GM18505 (cell line): ENCODE measurements at regions not wholly inside any gene's neighbourhood (a gene's known extent, or its start where the extent isn't known, plus 50 kb on each side); places are given as distances from the start of the nearest gene placed in this dataset.

ENCODE experiments used
- ATAC-seq: cut with Tn5 transposase; IDR thresholded peaks from one replicate; pipeline ENCODE4 v1.9.1; 2021; ENCODE audit not compliant: unreplicated experiment
- POLR2A ChIP-seq: IDR thresholded peaks from 4 replicates; pipeline ENCODE4 v1.6.1; 2011; ENCODE audit warnings: borderline replicate concordance; ENCODE audit not compliant: insufficient read depth, insufficient read length; ENCODE audit errors: extremely low read depth

- peak; percentile 75 for ATAC-seq
- TF ChIP-seq POLR2A, result no peak
These were observed 110.7 kb downstream of the BTG1 start for GRCh38 chr12:92034858-92035401.

GRCh38 chr12:92034083-92034482 is 111.6 kb downstream of the BTG1 start:
- no peak for TF ChIP-seq POLR2A
- no peak for ATAC-seq

- no peak for ATAC-seq
These were observed 112.7 kb downstream of the BTG1 start for GRCh38 chr12:92032965-92033364.

GRCh38 chr12:92032101-92032500 is 113.5 kb downstream of the BTG1 start:
- no peak for ATAC-seq
- no peak for TF ChIP-seq POLR2A

More at GRCh38 chr12:92032965-92033364, 112.7 kb downstream of the BTG1 start:
- no peak for TF ChIP-seq POLR2A

GRCh38 chr12:92030618-92031017 is 115.0 kb downstream of the BTG1 start:
- ATAC-seq, result peak; percentile 61
- no peak for TF ChIP-seq POLR2A

GRCh38 chr12:92029902-92030586 is 115.6 kb downstream of the BTG1 start:
- no peak for TF ChIP-seq POLR2A
- no peak for ATAC-seq

- no peak for TF ChIP-seq POLR2A
- no peak for ATAC-seq
These were observed 116.5 kb downstream of the BTG1 start for GRCh38 chr12:92029136-92029535.

- no peak for TF ChIP-seq POLR2A
- ATAC-seq, result no peak
These were observed 117.3 kb downstream of the BTG1 start for GRCh38 chr12:92028441-92028709.

GRCh38 chr12:92027701-92028440 is 117.8 kb downstream of the BTG1 start:
- TF ChIP-seq POLR2A, result no peak

GRCh38 chr12:92027243-92027642 is 118.4 kb downstream of the BTG1 start:
- TF ChIP-seq POLR2A, result no peak
- no peak for ATAC-seq

More at GRCh38 chr12:92027701-92028440, 117.8 kb downstream of the BTG1 start:
- ATAC-seq, result no peak

GRCh38 chr12:92025462-92026207 is 120.0 kb downstream of the BTG1 start:
- no peak for ATAC-seq
- TF ChIP-seq POLR2A, result no peak

GRCh38 chr12:92022093-92022492 is 123.6 kb downstream of the BTG1 start:
- TF ChIP-seq POLR2A, result no peak
- ATAC-seq, result no peak

- no peak for TF ChIP-seq POLR2A
- ATAC-seq, result no peak
These were observed 124.0 kb downstream of the BTG1 start for GRCh38 chr12:92021666-92022035.

GRCh38 chr12:92020983-92021665 is 124.5 kb downstream of the BTG1 start:
- no peak for TF ChIP-seq POLR2A
- ATAC-seq, result no peak
